Effector memory CD8-positive, alpha-beta T cell (primary cell): ENCODE measurements at regions not wholly inside any gene's neighbourhood (a gene's known extent, or its start where the extent isn't known, plus 50 kb on each side); places are given as distances from the start of the nearest gene placed in this dataset.
A peak's percentile ranks its signal among the peaks of the same experiment; 100 is the strongest.

Experiments
- ATAC-seq: fragments of 150-1000 bp; cut with Tn5 transposase; replicated peaks from 2 replicates; pipeline ENCODE4 v1.10.0; 2021; ENCODE audit warnings: mild to moderate bottlenecking, moderate library complexity
- DNase-seq, 3 experiments: peaks; one replicate each; pipeline ENCODE4 v3.0.0; 2021
- H3K27ac Mint-ChIP-seq, 2 donors: one replicate each; pipeline ENCODE4 v1.8.0; 2022; ENCODE audit warnings: mild to moderate bottlenecking in 2 of 2, mixed read lengths in 2 of 2, moderate library complexity in 2 of 2
- H3K27me3 Mint-ChIP-seq, 2 donors: one replicate each; pipeline ENCODE4 v1.8.0; 2022; ENCODE audit warnings: mixed read lengths in 2 of 2
- H3K36me3 Mint-ChIP-seq: one replicate; pipeline ENCODE4 v1.8.0; 2022; ENCODE audit warnings: mild to moderate bottlenecking, moderate library complexity, mixed read lengths; ENCODE audit not compliant: insufficient read depth
- H3K4me1 Mint-ChIP-seq, 2 donors: one replicate each; pipeline ENCODE4 v1.8.0; 2022; ENCODE audit warnings: low read depth in 2 of 2, mixed read lengths in 2 of 2
- H3K4me3 Mint-ChIP-seq, 2 donors: one replicate each; pipeline ENCODE4 v1.8.0; 2022; ENCODE audit warnings: mild to moderate bottlenecking in 2 of 2, mixed read lengths in 2 of 2, moderate library complexity in 2 of 2
- H3K9me3 Mint-ChIP-seq, 2 donors: one replicate each; pipeline ENCODE4 v1.8.0; 2022; ENCODE audit warnings: mixed read lengths in 2 of 2

GRCh38 chr5:74072646-74073045 is 446.6 kb downstream of the ARHGEF28 start:
- H3K27ac Mint-ChIP-seq: no peak overlapping the region
- H3K4me1 Mint-ChIP-seq: no peaks in the 10 kb centered on the region
- H3K9me3 Mint-ChIP-seq: no peaks in the 10 kb centered on the region
- no peak for DNase-seq
- peaks cover 0 to 26% of the 10 kb centered on the region in 2 donors for H3K27me3 Mint-ChIP-seq
- peaks cover 2% of the 10 kb centered on the region for H3K36me3 Mint-ChIP-seq
- ATAC-seq: no peak
- H3K4me3 Mint-ChIP-seq: no peak overlapping the region

GRCh38 chr5:74070766-74071165 is 444.8 kb downstream of the ARHGEF28 start:
- no peak overlapping the region for H3K27ac Mint-ChIP-seq
- peaks cover 0 to 14% of the 10 kb centered on the region in 2 donors for H3K27me3 Mint-ChIP-seq
- H3K4me1 Mint-ChIP-seq: no peaks in the 10 kb centered on the region
- peaks cover 2% of the 10 kb centered on the region for H3K36me3 Mint-ChIP-seq
- DNase-seq: no peak
- no peak for ATAC-seq
- no peaks in the 10 kb centered on the region for H3K9me3 Mint-ChIP-seq
- H3K4me3 Mint-ChIP-seq: no peak overlapping the region

- H3K9me3 Mint-ChIP-seq: no peaks in the 10 kb centered on the region
- DNase-seq (no peak), ATAC-seq (no peak)
- H3K27me3 Mint-ChIP-seq: peaks cover 0 to 10% of the 10 kb centered on the region in 2 donors
- H3K4me3 Mint-ChIP-seq: no peak overlapping the region
- peaks cover 2% of the 10 kb centered on the region for H3K36me3 Mint-ChIP-seq
- H3K4me1 Mint-ChIP-seq: no peaks in the 10 kb centered on the region
- no peak overlapping the region for H3K27ac Mint-ChIP-seq
These were observed 443.7 kb downstream of the ARHGEF28 start for GRCh38 chr5:74069741-74070140.

GRCh38 chr5:74067748-74068541 is 441.9 kb downstream of the ARHGEF28 start:
- Mint-ChIP-seq H3K36me3 (no peaks in the 10 kb centered on the region), H3K4me1 (no peaks in the 10 kb centered on the region), H3K27me3 (no peaks in the 10 kb centered on the region), H3K9me3 (no peaks in the 10 kb centered on the region), H3K27ac (no peak overlapping the region), H3K4me3 (no peak overlapping the region)
- no peak for DNase-seq
- no peak for ATAC-seq

- Mint-ChIP-seq H3K36me3 (no peaks in the 10 kb centered on the region), H3K9me3 (no peaks in the 10 kb centered on the region), H3K4me3 (no peak overlapping the region), H3K4me1 (no peaks in the 10 kb centered on the region), H3K27ac (no peak overlapping the region), H3K27me3 (no peaks in the 10 kb centered on the region)
- no peak for DNase-seq
- ATAC-seq: no peak
These were observed 438.9 kb downstream of the ARHGEF28 start for GRCh38 chr5:74064911-74065310.

GRCh38 chr5:74064225-74064624 is 438.2 kb downstream of the ARHGEF28 start:
- H3K36me3 Mint-ChIP-seq: no peaks in the 10 kb centered on the region
- no peaks in the 10 kb centered on the region for H3K9me3 Mint-ChIP-seq
- no peaks in the 10 kb centered on the region for H3K27me3 Mint-ChIP-seq
- DNase-seq (no peak), ATAC-seq (no peak)
- no peak overlapping the region for H3K27ac Mint-ChIP-seq
- H3K4me3 Mint-ChIP-seq: no peak overlapping the region
- H3K4me1 Mint-ChIP-seq: no peaks in the 10 kb centered on the region

GRCh38 chr5:74063821-74064220 is 437.8 kb downstream of the ARHGEF28 start:
- H3K27ac Mint-ChIP-seq: no peak overlapping the region
- DNase-seq: no peak
- H3K4me1 Mint-ChIP-seq: no peaks in the 10 kb centered on the region
- H3K4me3 Mint-ChIP-seq: no peak overlapping the region
- no peaks in the 10 kb centered on the region for H3K27me3 Mint-ChIP-seq
- ATAC-seq: no peak
- H3K9me3 Mint-ChIP-seq: no peaks in the 10 kb centered on the region
- no peaks in the 10 kb centered on the region for H3K36me3 Mint-ChIP-seq

- no peaks in the 10 kb centered on the region for H3K36me3 Mint-ChIP-seq
- H3K27me3 Mint-ChIP-seq: no peaks in the 10 kb centered on the region
- no peak overlapping the region for H3K27ac Mint-ChIP-seq
- DNase-seq: no peak
- no peaks in the 10 kb centered on the region for H3K9me3 Mint-ChIP-seq
- no peak for ATAC-seq
- no peaks in the 10 kb centered on the region for H3K4me1 Mint-ChIP-seq
- H3K4me3 Mint-ChIP-seq: no peak overlapping the region
These were observed 437.4 kb downstream of the ARHGEF28 start for GRCh38 chr5:74063346-74063745.

- DNase-seq: no peak
- H3K27me3 Mint-ChIP-seq: no peaks in the 10 kb centered on the region
- H3K36me3 Mint-ChIP-seq: no peaks in the 10 kb centered on the region
- ATAC-seq: no peak
- no peaks in the 10 kb centered on the region for H3K9me3 Mint-ChIP-seq
- no peak overlapping the region for H3K4me3 Mint-ChIP-seq
- no peak overlapping the region for H3K27ac Mint-ChIP-seq
- H3K4me1 Mint-ChIP-seq: no peaks in the 10 kb centered on the region
These were observed 435.3 kb downstream of the ARHGEF28 start for GRCh38 chr5:74061292-74061691.

- ATAC-seq: no peak
- Mint-ChIP-seq H3K36me3 (no peaks in the 10 kb centered on the region), H3K9me3 (no peaks in the 10 kb centered on the region), H3K4me1 (no peaks in the 10 kb centered on the region), H3K4me3 (no peak overlapping the region), H3K27ac (no peak overlapping the region), H3K27me3 (peaks cover 0 to 10% of the 10 kb centered on the region in 2 donors)
- no peak for DNase-seq
These were observed 433.7 kb downstream of the ARHGEF28 start for GRCh38 chr5:74059706-74060105.

GRCh38 chr5:74056789-74057164 is 430.8 kb downstream of the ARHGEF28 start:
- Mint-ChIP-seq H3K9me3 (no peaks in the 10 kb centered on the region), H3K4me3 (no peak overlapping the region), H3K27me3 (peaks cover 10 to 19% of the 10 kb centered on the region in 2 donors), H3K27ac (no peak overlapping the region), H3K36me3 (no peaks in the 10 kb centered on the region), H3K4me1 (no peaks in the 10 kb centered on the region)
- DNase-seq (no peak), ATAC-seq (no peak)

- DNase-seq (no peak), ATAC-seq (no peak)
- no peaks in the 10 kb centered on the region for H3K4me1 Mint-ChIP-seq
- H3K9me3 Mint-ChIP-seq: no peaks in the 10 kb centered on the region
- no peaks in the 10 kb centered on the region for H3K36me3 Mint-ChIP-seq
- H3K27ac Mint-ChIP-seq: peak overlapping the region in 1 of 2 donors; percentile 10
- peaks cover 10 to 19% of the 10 kb centered on the region in 2 donors for H3K27me3 Mint-ChIP-seq
- H3K4me3 Mint-ChIP-seq: no peak overlapping the region
These were observed 430.3 kb downstream of the ARHGEF28 start for GRCh38 chr5:74056107-74056788.

- ATAC-seq: no peak
- Mint-ChIP-seq H3K27me3 (peaks cover 15 to 19% of the 10 kb centered on the region in 2 donors), H3K36me3 (no peaks in the 10 kb centered on the region), H3K27ac (peak overlapping the region in 1 of 2 donors; percentile 10), H3K9me3 (no peaks in the 10 kb centered on the region), H3K4me1 (no peaks in the 10 kb centered on the region), H3K4me3 (no peak overlapping the region)
- no peak for DNase-seq
These were observed 429.6 kb downstream of the ARHGEF28 start for GRCh38 chr5:74055486-74056106.
